HepG2 (cell line): ENCODE measurements at regions not wholly inside any gene's neighbourhood (a gene's known extent, or its start where the extent isn't known, plus 50 kb on each side); places are given as distances from the start of the nearest gene placed in this dataset.

Experiments
- FOXJ3 ChIP-seq: sonication (generic); formaldehyde crosslinking; IDR thresholded peaks from 2 replicates; pipeline ENCODE4 v1.4.0; 2020; ENCODE audit warnings: missing genetic modification reagents, mild to moderate bottlenecking, borderline replicate concordance
- GATAD2A ChIP-seq: IDR thresholded peaks from 2 replicates; pipeline ENCODE4 v1.6.1; 2016
- HDAC1 ChIP-seq: sonication (generic); formaldehyde crosslinking; IDR thresholded peaks from 2 replicates; pipeline ENCODE4 v1.5.1; 2020; ENCODE audit warnings: mild to moderate bottlenecking, missing genetic modification reagents
- KAT2B ChIP-seq: fragments of 150-350 bp; IDR thresholded peaks from 2 replicates; pipeline ENCODE4 v1.6.1; 2014; ENCODE audit warnings: low read depth, low read length, borderline replicate concordance
- NAIF1 ChIP-seq: sonication (generic); formaldehyde crosslinking; IDR thresholded peaks from 2 replicates; pipeline ENCODE4 v1.5.0; 2020; ENCODE audit warnings: mild to moderate bottlenecking, missing genetic modification reagents, borderline replicate concordance
- NFE2L2 ChIP-seq: fragments of 150-350 bp; IDR thresholded peaks from 2 replicates; pipeline ENCODE4 v1.6.1; 2014; ENCODE audit warnings: low read length
- NFIC ChIP-seq: IDR thresholded peaks from 2 replicates; pipeline ENCODE4 v1.6.1; 2012; ENCODE audit warnings: mild to moderate bottlenecking, low read length, inconsistent platforms
- NR2C2 ChIP-seq: sonication (generic); formaldehyde crosslinking; IDR thresholded peaks from 2 replicates; pipeline ENCODE4 v1.4.0; 2020; ENCODE audit warnings: missing genetic modification reagents, mild to moderate bottlenecking, moderate library complexity, borderline replicate concordance
- NR2F1 ChIP-seq, 2 experiments: fragments of 450-650 bp in 1 of 2; formaldehyde crosslinking in 1 of 2; IDR thresholded peaks; 2 replicates each; pipeline versions ENCODE4 v1.5.0 to v1.6.1; 2016 to 2020; ENCODE audit warnings: mild to moderate bottlenecking in 1 of 2, missing compliant biosample characterization in 1 of 2, missing genetic modification reagents in 1 of 2, moderate library complexity in 1 of 2
- RCOR2 ChIP-seq: IDR thresholded peaks from 2 replicates; pipeline ENCODE4 v1.6.1; 2016; ENCODE audit warnings: missing biosample characterization, missing genetic modification reagents
- SOX5 ChIP-seq: IDR thresholded peaks from 2 replicates; pipeline ENCODE4 v1.6.1; 2016; ENCODE audit warnings: borderline replicate concordance
- THAP11 ChIP-seq: IDR thresholded peaks from 2 replicates; pipeline ENCODE4 v1.6.1; 2016; ENCODE audit warnings: missing biosample characterization, missing genetic modification reagents
- ZFP1 ChIP-seq: IDR thresholded peaks from 2 replicates; pipeline ENCODE4 v1.6.1; 2016
- ZFY ChIP-seq: sonication (generic); formaldehyde crosslinking; IDR thresholded peaks from 2 replicates; pipeline ENCODE4 v1.4.0; 2020; ENCODE audit warnings: missing genetic modification reagents
- ZNF17 ChIP-seq: sonication (generic); formaldehyde crosslinking; IDR thresholded peaks from 2 replicates; pipeline ENCODE4 v1.5.0; 2020; ENCODE audit warnings: mild to moderate bottlenecking, missing genetic modification reagents
- ZNF20 ChIP-seq: sonication (generic); formaldehyde crosslinking; IDR thresholded peaks from 2 replicates; pipeline ENCODE4 v1.4.0; 2020; ENCODE audit warnings: mild to moderate bottlenecking, moderate library complexity, missing genetic modification reagents
- ZNF33B ChIP-seq: sonication (generic); formaldehyde crosslinking; IDR thresholded peaks from 2 replicates; pipeline ENCODE4 v1.5.1; 2020; ENCODE audit warnings: mild to moderate bottlenecking, missing genetic modification reagents
- ZNF451 ChIP-seq: sonication (generic); formaldehyde crosslinking; IDR thresholded peaks from 2 replicates; pipeline ENCODE4 v1.5.0; 2020; ENCODE audit warnings: mild to moderate bottlenecking, missing genetic modification reagents
- TF ChIP-seq, protein P1 (sequence below): IDR thresholded peaks from 2 replicates; pipeline ENCODE4 v1.6.1; 2016; ENCODE audit warnings: missing compliant biosample characterization, missing genetic modification reagents, borderline replicate concordance
- TF ChIP-seq, protein P2 (sequence below): sonication (generic); formaldehyde crosslinking; IDR thresholded peaks from 2 replicates; pipeline ENCODE4 v1.4.0; 2020; ENCODE audit warnings: missing genetic modification reagents
- TF ChIP-seq, protein P3 (sequence below): IDR thresholded peaks from 2 replicates; pipeline ENCODE4 v1.4.0; 2020; ENCODE audit warnings: mild to moderate bottlenecking, missing genetic modification reagents
- TF ChIP-seq, protein P4 (sequence below): sonication (generic); formaldehyde crosslinking; IDR thresholded peaks from 2 replicates; pipeline ENCODE4 v1.5.1; 2020; ENCODE audit warnings: mild to moderate bottlenecking, missing genetic modification reagents

DNA sequence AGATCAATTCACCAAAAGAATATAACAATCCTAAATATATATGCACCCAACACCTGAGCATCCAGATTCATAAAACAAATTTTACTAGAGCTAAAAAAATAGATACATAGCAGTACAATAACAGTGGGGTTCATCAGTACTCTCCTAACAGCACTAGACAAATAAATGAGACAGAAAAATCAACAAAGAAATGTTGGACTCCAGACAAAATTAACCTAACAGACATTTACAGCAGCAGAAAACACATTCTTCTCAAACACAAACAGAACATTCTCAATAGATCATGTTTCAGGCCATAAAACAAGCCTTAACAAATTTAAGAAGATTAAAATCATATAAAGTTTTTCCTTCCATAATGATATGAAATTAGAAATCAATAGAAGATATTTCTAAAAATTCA lies 124.8 kb upstream of the NECTIN3 start (continued):
- TF ChIP-seq, protein P1, sequence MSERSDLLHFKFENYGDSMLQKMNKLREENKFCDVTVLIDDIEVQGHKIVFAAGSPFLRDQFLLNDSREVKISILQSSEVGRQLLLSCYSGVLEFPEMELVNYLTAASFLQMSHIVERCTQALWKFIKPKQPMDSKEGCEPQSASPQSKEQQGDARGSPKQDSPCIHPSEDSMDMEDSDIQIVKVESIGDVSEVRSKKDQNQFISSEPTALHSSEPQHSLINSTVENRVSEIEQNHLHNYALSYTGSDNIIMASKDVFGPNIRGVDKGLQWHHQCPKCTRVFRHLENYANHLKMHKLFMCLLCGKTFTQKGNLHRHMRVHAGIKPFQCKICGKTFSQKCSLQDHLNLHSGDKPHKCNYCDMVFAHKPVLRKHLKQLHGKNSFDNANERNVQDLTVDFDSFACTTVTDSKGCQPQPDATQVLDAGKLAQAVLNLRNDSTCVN (CRISPR knock-in tag) = no peak
- TF ChIP-seq NR2F1 (CRISPR knock-in tag; IDR thresholded peaks at IDR 0.05) = no peak
- TF ChIP-seq THAP11 (CRISPR knock-in tag) = no peak
- TF ChIP-seq NR2C2 (CRISPR knock-in tag) = no peak
- TF ChIP-seq ZNF17 = no peak
- TF ChIP-seq FOXJ3 (CRISPR knock-in tag) = no peak; the same call in 1 of the 2 replicates
- peak; percentile 62; the same call in 1 of the 2 replicates for TF ChIP-seq GATAD2A (CRISPR knock-in tag)
- 0 out of 2 replicates have a peak, but pooled peaks have one; percentile 33 for TF ChIP-seq NAIF1 (CRISPR knock-in tag)
- TF ChIP-seq ZNF20 (CRISPR knock-in tag) = peak; percentile 97
- TF ChIP-seq RCOR2 (CRISPR knock-in tag) = no peak
- TF ChIP-seq ZFY (CRISPR knock-in tag) = no peak
- TF ChIP-seq ZFP1 (CRISPR knock-in tag) = no peak
- peak; percentile 51; the same call in 1 of the 2 replicates for TF ChIP-seq NFIC
- peak; percentile 68; the same call in 1 of the 2 replicates for TF ChIP-seq SOX5 (CRISPR knock-in tag)
- TF ChIP-seq, protein P2, sequence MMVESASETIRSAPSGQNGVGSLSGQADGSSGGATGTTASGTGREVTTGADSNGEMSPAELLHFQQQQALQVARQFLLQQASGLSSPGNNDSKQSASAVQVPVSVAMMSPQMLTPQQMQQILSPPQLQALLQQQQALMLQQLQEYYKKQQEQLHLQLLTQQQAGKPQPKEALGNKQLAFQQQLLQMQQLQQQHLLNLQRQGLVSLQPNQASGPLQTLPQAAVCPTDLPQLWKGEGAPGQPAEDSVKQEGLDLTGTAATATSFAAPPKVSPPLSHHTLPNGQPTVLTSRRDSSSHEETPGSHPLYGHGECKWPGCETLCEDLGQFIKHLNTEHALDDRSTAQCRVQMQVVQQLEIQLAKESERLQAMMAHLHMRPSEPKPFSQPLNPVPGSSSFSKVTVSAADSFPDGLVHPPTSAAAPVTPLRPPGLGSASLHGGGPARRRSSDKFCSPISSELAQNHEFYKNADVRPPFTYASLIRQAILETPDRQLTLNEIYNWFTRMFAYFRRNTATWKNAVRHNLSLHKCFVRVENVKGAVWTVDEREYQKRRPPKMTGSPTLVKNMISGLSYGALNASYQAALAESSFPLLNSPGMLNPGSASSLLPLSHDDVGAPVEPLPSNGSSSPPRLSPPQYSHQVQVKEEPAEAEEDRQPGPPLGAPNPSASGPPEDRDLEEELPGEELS (CRISPR knock-in tag) = no peak
- TF ChIP-seq, protein P3, sequence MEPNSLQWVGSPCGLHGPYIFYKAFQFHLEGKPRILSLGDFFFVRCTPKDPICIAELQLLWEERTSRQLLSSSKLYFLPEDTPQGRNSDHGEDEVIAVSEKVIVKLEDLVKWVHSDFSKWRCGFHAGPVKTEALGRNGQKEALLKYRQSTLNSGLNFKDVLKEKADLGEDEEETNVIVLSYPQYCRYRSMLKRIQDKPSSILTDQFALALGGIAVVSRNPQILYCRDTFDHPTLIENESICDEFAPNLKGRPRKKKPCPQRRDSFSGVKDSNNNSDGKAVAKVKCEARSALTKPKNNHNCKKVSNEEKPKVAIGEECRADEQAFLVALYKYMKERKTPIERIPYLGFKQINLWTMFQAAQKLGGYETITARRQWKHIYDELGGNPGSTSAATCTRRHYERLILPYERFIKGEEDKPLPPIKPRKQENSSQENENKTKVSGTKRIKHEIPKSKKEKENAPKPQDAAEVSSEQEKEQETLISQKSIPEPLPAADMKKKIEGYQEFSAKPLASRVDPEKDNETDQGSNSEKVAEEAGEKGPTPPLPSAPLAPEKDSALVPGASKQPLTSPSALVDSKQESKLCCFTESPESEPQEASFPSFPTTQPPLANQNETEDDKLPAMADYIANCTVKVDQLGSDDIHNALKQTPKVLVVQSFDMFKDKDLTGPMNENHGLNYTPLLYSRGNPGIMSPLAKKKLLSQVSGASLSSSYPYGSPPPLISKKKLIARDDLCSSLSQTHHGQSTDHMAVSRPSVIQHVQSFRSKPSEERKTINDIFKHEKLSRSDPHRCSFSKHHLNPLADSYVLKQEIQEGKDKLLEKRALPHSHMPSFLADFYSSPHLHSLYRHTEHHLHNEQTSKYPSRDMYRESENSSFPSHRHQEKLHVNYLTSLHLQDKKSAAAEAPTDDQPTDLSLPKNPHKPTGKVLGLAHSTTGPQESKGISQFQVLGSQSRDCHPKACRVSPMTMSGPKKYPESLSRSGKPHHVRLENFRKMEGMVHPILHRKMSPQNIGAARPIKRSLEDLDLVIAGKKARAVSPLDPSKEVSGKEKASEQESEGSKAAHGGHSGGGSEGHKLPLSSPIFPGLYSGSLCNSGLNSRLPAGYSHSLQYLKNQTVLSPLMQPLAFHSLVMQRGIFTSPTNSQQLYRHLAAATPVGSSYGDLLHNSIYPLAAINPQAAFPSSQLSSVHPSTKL (CRISPR knock-in tag) = peak; percentile 71
- TF ChIP-seq KAT2B = no peak
- no peak for TF ChIP-seq ZNF451 (CRISPR knock-in tag)
- TF ChIP-seq, protein P4, sequence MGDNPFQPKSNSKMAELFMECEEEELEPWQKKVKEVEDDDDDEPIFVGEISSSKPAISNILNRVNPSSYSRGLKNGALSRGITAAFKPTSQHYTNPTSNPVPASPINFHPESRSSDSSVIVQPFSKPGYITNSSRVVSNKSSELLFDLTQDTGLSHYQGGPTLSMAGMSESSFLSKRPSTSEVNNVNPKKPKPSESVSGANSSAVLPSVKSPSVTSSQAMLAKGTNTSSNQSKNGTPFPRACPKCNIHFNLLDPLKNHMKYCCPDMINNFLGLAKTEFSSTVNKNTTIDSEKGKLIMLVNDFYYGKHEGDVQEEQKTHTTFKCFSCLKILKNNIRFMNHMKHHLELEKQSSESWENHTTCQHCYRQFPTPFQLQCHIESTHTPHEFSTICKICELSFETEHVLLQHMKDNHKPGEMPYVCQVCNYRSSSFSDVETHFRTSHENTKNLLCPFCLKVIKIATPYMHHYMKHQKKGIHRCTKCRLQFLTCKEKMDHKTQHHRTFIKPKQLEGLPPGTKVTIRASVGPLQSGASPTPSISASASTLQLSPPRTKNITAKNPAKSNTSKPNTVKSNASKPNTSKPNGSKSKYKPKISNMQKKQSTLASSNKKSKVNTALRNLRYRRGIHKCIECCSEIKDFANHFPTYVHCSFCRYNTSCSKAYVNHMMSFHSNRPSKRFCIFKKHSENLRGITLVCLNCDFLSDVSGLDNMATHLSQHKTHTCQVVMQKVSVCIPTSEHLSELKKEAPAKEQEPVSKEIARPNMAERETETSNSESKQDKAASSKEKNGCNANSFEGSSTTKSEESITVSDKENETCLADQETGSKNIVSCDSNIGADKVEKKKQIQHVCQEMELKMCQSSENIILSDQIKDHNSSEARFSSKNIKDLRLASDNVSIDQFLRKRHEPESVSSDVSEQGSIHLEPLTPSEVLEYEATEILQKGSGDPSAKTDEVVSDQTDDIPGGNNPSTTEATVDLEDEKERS = no peak
- no peak for TF ChIP-seq NFE2L2
- TF ChIP-seq ZNF33B = no peak
- TF ChIP-seq HDAC1 (CRISPR knock-in tag) = peak; percentile 38; the same call in 1 of the 2 replicates
